ENCODE measurements at regions not wholly inside any gene's neighbourhood (a gene's known extent, or its start where the extent isn't known, plus 50 kb on each side); places are given as distances from the start of the nearest gene placed in this dataset.
A peak's percentile ranks its signal among the peaks of the same experiment; 100 is the strongest.

GRCh38 chr4:128379860-128380259 lies 92.2 kb upstream of the PGRMC2 start:
- no peak overlapping the region for H3K4me3 ChIP-seq (replicated peaks; ENCODE audit: insufficient read depth, low read length)
- TF ChIP-seq, protein P1, sequence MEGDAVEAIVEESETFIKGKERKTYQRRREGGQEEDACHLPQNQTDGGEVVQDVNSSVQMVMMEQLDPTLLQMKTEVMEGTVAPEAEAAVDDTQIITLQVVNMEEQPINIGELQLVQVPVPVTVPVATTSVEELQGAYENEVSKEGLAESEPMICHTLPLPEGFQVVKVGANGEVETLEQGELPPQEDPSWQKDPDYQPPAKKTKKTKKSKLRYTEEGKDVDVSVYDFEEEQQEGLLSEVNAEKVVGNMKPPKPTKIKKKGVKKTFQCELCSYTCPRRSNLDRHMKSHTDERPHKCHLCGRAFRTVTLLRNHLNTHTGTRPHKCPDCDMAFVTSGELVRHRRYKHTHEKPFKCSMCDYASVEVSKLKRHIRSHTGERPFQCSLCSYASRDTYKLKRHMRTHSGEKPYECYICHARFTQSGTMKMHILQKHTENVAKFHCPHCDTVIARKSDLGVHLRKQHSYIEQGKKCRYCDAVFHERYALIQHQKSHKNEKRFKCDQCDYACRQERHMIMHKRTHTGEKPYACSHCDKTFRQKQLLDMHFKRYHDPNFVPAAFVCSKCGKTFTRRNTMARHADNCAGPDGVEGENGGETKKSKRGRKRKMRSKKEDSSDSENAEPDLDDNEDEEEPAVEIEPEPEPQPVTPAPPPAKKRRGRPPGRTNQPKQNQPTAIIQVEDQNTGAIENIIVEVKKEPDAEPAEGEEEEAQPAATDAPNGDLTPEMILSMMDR (IDR thresholded peaks at IDR 0.05; ENCODE audit: insufficient read depth, low read length) = peak; percentile 59
- TF ChIP-seq, protein P2, sequence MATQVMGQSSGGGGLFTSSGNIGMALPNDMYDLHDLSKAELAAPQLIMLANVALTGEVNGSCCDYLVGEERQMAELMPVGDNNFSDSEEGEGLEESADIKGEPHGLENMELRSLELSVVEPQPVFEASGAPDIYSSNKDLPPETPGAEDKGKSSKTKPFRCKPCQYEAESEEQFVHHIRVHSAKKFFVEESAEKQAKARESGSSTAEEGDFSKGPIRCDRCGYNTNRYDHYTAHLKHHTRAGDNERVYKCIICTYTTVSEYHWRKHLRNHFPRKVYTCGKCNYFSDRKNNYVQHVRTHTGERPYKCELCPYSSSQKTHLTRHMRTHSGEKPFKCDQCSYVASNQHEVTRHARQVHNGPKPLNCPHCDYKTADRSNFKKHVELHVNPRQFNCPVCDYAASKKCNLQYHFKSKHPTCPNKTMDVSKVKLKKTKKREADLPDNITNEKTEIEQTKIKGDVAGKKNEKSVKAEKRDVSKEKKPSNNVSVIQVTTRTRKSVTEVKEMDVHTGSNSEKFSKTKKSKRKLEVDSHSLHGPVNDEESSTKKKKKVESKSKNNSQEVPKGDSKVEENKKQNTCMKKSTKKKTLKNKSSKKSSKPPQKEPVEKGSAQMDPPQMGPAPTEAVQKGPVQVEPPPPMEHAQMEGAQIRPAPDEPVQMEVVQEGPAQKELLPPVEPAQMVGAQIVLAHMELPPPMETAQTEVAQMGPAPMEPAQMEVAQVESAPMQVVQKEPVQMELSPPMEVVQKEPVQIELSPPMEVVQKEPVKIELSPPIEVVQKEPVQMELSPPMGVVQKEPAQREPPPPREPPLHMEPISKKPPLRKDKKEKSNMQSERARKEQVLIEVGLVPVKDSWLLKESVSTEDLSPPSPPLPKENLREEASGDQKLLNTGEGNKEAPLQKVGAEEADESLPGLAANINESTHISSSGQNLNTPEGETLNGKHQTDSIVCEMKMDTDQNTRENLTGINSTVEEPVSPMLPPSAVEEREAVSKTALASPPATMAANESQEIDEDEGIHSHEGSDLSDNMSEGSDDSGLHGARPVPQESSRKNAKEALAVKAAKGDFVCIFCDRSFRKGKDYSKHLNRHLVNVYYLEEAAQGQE (IDR thresholded peaks at IDR 0.05; ENCODE audit: insufficient replicate concordance, low read depth) = no peak
- TF ChIP-seq GABPA (IDR thresholded peaks at IDR 0.05; ENCODE audit: low read depth) (no peak), POLR2AphosphoS5 (IDR thresholded peaks at IDR 0.05; ENCODE audit: low read depth) (no peak), SPI1 (IDR thresholded peaks at IDR 0.05; ENCODE audit: borderline replicate concordance, low read depth) (no peak)
- no peaks in the 10 kb centered on the region for H3K27me3 ChIP-seq (ENCODE audit: insufficient read depth, poor library complexity, severe bottlenecking)
- DNase-seq (ENCODE audit: low read depth in 1 of 2, low spot score in 1 of 2) = peak in 1 of 2 experiments; percentile 49
- H3K27ac ChIP-seq (replicated peaks) = no peak overlapping the region

DNA sequence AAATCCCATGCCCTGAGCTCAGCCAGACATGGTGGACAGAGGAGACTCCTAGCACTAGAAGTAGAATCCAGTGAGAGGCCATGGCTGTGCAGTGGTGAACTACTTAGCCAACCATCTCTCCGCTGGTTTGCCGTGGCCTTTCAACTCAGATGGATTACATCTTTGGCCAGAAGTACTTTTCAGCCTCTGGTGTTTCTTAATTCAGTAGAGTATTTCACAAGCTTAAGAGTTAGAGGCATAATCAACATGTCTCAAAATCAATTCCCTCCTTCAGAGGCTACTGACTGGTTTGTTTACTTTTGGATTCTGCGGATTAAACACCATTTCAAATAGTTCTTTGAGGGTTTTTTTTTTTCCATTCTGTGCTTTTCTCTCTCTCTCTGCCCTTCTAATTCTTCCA lies 91.1 kb upstream of the PGRMC2 start:
- H3K4me3 ChIP-seq (replicated peaks; ENCODE audit: insufficient read depth, low read length) = no peak overlapping the region
- DNase-seq (ENCODE audit: low read depth in 1 of 2, low spot score in 1 of 2) = no peak
- no peak overlapping the region for H3K27ac ChIP-seq (replicated peaks)
- H3K27me3 ChIP-seq (ENCODE audit: insufficient read depth, poor library complexity, severe bottlenecking) = no peaks in the 10 kb centered on the region
- TF ChIP-seq POLR2AphosphoS5 (IDR thresholded peaks at IDR 0.05; ENCODE audit: low read depth) (no peak), SPI1 (IDR thresholded peaks at IDR 0.05; ENCODE audit: borderline replicate concordance, low read depth) (no peak), GABPA (IDR thresholded peaks at IDR 0.05; ENCODE audit: low read depth) (no peak)
- TF ChIP-seq, protein P2 (IDR thresholded peaks at IDR 0.05; ENCODE audit: insufficient replicate concordance, low read depth) = no peak
- TF ChIP-seq, protein P1 (IDR thresholded peaks at IDR 0.05; ENCODE audit: insufficient read depth, low read length) = no peak

- TF ChIP-seq, protein P2 (IDR thresholded peaks at IDR 0.05; ENCODE audit: insufficient replicate concordance, low read depth) = no peak
- TF ChIP-seq POLR2AphosphoS5 (IDR thresholded peaks at IDR 0.05; ENCODE audit: low read depth) (no peak), SPI1 (IDR thresholded peaks at IDR 0.05; ENCODE audit: borderline replicate concordance, low read depth) (no peak), GABPA (IDR thresholded peaks at IDR 0.05; ENCODE audit: low read depth) (no peak)
- TF ChIP-seq, protein P1 (IDR thresholded peaks at IDR 0.05; ENCODE audit: insufficient read depth, low read length) = no peak
- no peaks in the 10 kb centered on the region for H3K27me3 ChIP-seq (ENCODE audit: insufficient read depth, poor library complexity, severe bottlenecking)
- H3K27ac ChIP-seq (replicated peaks) = no peak overlapping the region
- DNase-seq (ENCODE audit: low read depth in 1 of 2, low spot score in 1 of 2) = no peak
- no peak overlapping the region for H3K4me3 ChIP-seq (replicated peaks; ENCODE audit: insufficient read depth, low read length)
Measured at GRCh38 chr4:128376958-128377357, 89.3 kb upstream of the PGRMC2 start.
